Activated B cell treated with CpG ODN at 0.5 μM for 24 hours (primary cell): ENCODE measurements at regions not wholly inside any gene's neighbourhood (a gene's known extent, or its start where the extent isn't known, plus 50 kb on each side); places are given as distances from the start of the nearest gene placed in this dataset.

Experiments
- ATAC-seq: fragments of 200-7000 bp; cut with Tn5 transposase; one replicate; pipeline ENCODE4 v1.10.0; 2021; ENCODE audit warnings: low read depth, mild to moderate bottlenecking, moderate library complexity
- CTCF ChIA-PET: fragments of 350-600 bp; sonication (Branson Sonifier 250); formaldehyde crosslinking; loops from one replicate; lab custom pipeline; 2021; ENCODE audit warnings: antibody characterized with exemption; lab: Charles Lee
- POLR2A ChIA-PET: fragments of 350-600 bp; sonication (Branson Sonifier 250); formaldehyde crosslinking; loops from one replicate; lab custom pipeline; 2021; ENCODE audit warnings: antibody characterized with exemption; lab: Charles Lee
- DNase-seq: peaks from one replicate; pipeline ENCODE4 v3.0.0; 2022
- H3K27ac Mint-ChIP-seq: one replicate; pipeline ENCODE4 v1.8.0; 2020; ENCODE audit warnings: mixed read lengths
- H3K27me3 Mint-ChIP-seq: one replicate; pipeline ENCODE4 v1.8.0; 2021; ENCODE audit warnings: mixed read lengths
- H3K36me3 Mint-ChIP-seq: one replicate; pipeline ENCODE4 v1.8.0; 2021; ENCODE audit warnings: low read depth, mixed read lengths
- H3K4me1 Mint-ChIP-seq: one replicate; pipeline ENCODE4 v1.8.0; 2021; ENCODE audit warnings: mixed read lengths
- H3K4me3 Mint-ChIP-seq: one replicate; pipeline ENCODE4 v1.8.0; 2020; ENCODE audit warnings: mild to moderate bottlenecking, mixed read lengths
- H3K9me3 Mint-ChIP-seq: one replicate; pipeline ENCODE4 v1.8.0; 2020; ENCODE audit warnings: mixed read lengths
- intact Hi-C: fragments of 100-400 bp; cut with micrococcal nuclease; formaldehyde crosslinking; loops from one replicate; pipeline ENCODE4 v1.15.1; 2024
- TF ChIP-seq, protein P1 (sequence below): fragments of 200-600 bp; IDR thresholded peaks from one replicate; pipeline ENCODE4 v1.8.0; 2022; ENCODE audit warnings: antibody characterized with exemption, mild to moderate bottlenecking

DNA sequence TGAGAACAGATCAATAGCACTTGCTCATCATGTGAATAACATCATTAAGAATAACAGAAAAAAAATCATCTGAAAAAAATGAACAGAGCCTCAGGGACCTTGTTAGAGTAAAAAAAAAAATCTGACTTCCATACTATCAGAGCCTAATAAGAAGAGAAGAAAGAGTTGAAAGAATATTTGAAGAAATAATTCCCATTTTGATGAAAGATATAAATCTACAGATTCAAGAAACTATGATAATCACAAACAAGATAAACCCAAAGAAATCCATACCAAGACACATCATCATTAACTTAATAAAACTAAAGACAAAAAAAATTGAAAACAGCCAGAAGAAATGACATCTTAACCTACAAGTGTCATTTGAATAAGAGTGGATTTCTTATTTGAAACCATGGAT lies 134.4 kb downstream of the BMS1 start:
- H3K27me3 Mint-ChIP-seq, result no peaks in the 10 kb centered on the region

DNA sequence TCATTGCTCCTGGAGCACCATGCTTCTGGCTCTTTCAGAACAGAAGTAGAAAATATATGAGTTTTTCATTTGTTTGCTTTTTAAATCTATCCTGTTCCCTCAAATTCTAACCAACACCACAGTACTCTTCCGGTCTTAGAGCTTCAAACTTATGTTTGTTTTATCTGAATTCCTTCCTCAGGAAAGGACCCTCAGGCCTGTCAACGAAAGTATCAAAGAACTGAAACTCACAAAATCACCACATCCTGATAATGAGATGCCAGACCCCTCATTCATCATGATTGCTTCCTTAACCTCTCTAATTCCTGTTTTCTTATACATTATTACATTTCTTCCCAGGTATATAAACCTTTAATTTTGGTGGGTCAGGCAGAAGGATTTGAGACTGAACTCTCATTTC lies 135.2 kb downstream of the BMS1 start:
- CTCF ChIA-PET, result no interaction called here
- TF ChIP-seq, protein P1, sequence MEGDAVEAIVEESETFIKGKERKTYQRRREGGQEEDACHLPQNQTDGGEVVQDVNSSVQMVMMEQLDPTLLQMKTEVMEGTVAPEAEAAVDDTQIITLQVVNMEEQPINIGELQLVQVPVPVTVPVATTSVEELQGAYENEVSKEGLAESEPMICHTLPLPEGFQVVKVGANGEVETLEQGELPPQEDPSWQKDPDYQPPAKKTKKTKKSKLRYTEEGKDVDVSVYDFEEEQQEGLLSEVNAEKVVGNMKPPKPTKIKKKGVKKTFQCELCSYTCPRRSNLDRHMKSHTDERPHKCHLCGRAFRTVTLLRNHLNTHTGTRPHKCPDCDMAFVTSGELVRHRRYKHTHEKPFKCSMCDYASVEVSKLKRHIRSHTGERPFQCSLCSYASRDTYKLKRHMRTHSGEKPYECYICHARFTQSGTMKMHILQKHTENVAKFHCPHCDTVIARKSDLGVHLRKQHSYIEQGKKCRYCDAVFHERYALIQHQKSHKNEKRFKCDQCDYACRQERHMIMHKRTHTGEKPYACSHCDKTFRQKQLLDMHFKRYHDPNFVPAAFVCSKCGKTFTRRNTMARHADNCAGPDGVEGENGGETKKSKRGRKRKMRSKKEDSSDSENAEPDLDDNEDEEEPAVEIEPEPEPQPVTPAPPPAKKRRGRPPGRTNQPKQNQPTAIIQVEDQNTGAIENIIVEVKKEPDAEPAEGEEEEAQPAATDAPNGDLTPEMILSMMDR, result no peak
- no peaks in the 10 kb centered on the region for H3K36me3 Mint-ChIP-seq
- H3K27me3 Mint-ChIP-seq, result no peaks in the 10 kb centered on the region
- H3K27ac Mint-ChIP-seq, result no peak overlapping the region
- ATAC-seq, result no peak
- H3K9me3 Mint-ChIP-seq, result peaks cover 24% of the 10 kb centered on the region
- DNase-seq, result no peak
- no peak overlapping the region for H3K4me3 Mint-ChIP-seq
- intact Hi-C loops, result no loop called here
- POLR2A ChIA-PET, result no interaction called here
- no peaks in the 10 kb centered on the region for H3K4me1 Mint-ChIP-seq

More for the DNA sequence above, 134.4 kb downstream of the BMS1 start:
- no peak overlapping the region for H3K27ac Mint-ChIP-seq
- ATAC-seq (no peak), DNase-seq (no peak)
- intact Hi-C loops, result no loop called here
- ChIA-PET POLR2A (no interaction called here), CTCF (no interaction called here)
- H3K4me1 Mint-ChIP-seq, result no peaks in the 10 kb centered on the region
- H3K4me3 Mint-ChIP-seq, result no peak overlapping the region
- no peaks in the 10 kb centered on the region for H3K36me3 Mint-ChIP-seq
- peaks cover 19% of the 10 kb centered on the region for H3K9me3 Mint-ChIP-seq
- TF ChIP-seq, protein P1, result no peak

DNA sequence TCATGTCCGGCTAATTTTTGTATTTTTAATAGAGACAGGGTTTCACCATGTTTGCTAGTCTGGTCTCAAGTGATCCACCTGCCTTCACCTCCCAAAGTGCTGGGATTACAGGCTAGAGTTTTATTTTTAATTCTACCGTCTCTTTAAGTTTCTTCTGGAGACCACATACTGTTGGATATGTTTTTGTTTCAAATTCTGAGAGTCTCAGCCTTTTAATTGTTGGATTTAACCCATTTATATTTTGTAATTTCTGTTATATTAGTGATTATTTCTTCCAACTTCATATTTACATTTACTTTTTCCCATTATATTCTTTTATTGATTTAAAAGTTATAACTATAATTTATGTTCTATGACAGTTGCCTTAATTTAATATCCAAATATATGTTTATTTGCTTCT lies 139.4 kb downstream of the BMS1 start:
- no peak for ATAC-seq
- peaks cover 17% of the 10 kb centered on the region for H3K9me3 Mint-ChIP-seq
- H3K27me3 Mint-ChIP-seq, result peaks cover 1% of the 10 kb centered on the region
- no peaks in the 10 kb centered on the region for H3K4me1 Mint-ChIP-seq
- TF ChIP-seq, protein P1, result no peak
- ChIA-PET POLR2A (no interaction called here), CTCF (no interaction called here)
- DNase-seq, result no peak
- H3K4me3 Mint-ChIP-seq, result no peak overlapping the region
- H3K36me3 Mint-ChIP-seq, result no peaks in the 10 kb centered on the region
- no peak overlapping the region for H3K27ac Mint-ChIP-seq
- intact Hi-C loops, result no loop called here

DNA sequence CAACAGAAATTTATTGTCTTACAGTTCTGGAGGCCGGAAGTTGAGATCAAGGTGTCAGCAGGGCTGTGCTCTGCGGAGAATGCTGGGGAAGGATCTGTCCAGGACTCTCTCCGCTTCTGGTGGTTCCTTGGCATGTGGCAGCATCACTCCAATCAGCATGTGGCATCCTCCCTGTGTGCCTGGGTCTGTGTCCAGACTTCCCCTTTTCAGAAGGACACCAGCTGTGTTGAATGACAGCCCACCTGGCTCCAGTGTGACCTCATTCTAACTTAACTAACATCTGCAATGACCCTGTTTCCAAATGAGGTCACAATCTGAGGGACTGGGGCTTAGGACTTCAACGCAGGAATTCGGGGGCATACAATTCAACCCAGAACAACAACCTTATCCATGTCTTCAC lies 141.9 kb downstream of the BMS1 start:
- Mint-ChIP-seq H3K27ac (no peak overlapping the region), H3K36me3 (no peaks in the 10 kb centered on the region), H3K4me1 (no peaks in the 10 kb centered on the region), H3K9me3 (peaks cover 10% of the 10 kb centered on the region), H3K27me3 (peaks cover 7% of the 10 kb centered on the region), H3K4me3 (no peak overlapping the region)
- no peak for ATAC-seq
- TF ChIP-seq, protein P1, result no peak
- ChIA-PET POLR2A (no interaction called here), CTCF (no interaction called here)
- no peak for DNase-seq
- intact Hi-C loops, result no loop called here

DNA sequence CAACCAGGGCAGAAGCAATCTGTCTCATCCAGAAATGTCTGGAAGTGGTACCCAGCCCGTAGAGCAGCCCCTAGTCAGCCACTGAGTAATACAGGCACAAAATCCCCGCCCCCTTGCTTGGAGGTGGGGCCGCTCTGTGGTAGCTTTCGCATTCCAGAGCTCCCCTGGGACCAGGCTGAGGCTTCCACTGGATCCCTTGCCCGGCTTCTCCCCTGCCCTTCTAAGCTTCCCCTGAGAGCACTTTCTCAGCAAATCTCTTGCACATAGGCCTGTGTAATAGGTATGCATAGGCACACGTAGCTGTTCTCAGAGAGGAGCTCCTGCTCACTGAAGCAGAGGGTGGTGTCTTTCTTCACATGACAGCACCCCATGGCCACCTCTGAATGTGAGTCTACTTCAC lies 144.2 kb downstream of the BMS1 start:
- ATAC-seq (no peak), DNase-seq (no peak)
- peaks cover 7% of the 10 kb centered on the region for H3K9me3 Mint-ChIP-seq
- intact Hi-C loops, result no loop called here
- CTCF ChIA-PET, result no interaction called here
- no peaks in the 10 kb centered on the region for H3K36me3 Mint-ChIP-seq
- H3K4me1 Mint-ChIP-seq, result no peaks in the 10 kb centered on the region
- H3K4me3 Mint-ChIP-seq, result no peak overlapping the region
- POLR2A ChIA-PET, result no interaction called here
- H3K27me3 Mint-ChIP-seq, result peaks cover 16% of the 10 kb centered on the region
- no peak overlapping the region for H3K27ac Mint-ChIP-seq
- TF ChIP-seq, protein P1, result no peak
